Effector CD4-positive, alpha-beta T cell (primary cell): ENCODE measurements at regions not wholly inside any gene's neighbourhood (a gene's known extent, or its start where the extent isn't known, plus 50 kb on each side); places are given as distances from the start of the nearest gene placed in this dataset.
"Not testable (repeated sequence)": the region's sequence is repeated elsewhere in the genome, so short reads cannot be mapped to it uniquely, and the experiment has no call there.

Source experiments
- DNase-seq: peaks from one replicate; pipeline ENCODE4 v3.0.0-alpha.2; 2020

GRCh38 chr12:13552830-13553229, 356.3 kb downstream of the EMP1 start:
- DNase-seq = no peak

- DNase-seq = no peak
Measured at GRCh38 chr12:13547283-13547682, 350.8 kb downstream of the EMP1 start.

- no peak for DNase-seq
Measured at GRCh38 chr12:13546231-13546630, 349.7 kb downstream of the EMP1 start.

- DNase-seq = no peak
Measured at GRCh38 chr12:13539051-13539450, 342.5 kb downstream of the EMP1 start.

- no peak for DNase-seq
Measured at GRCh38 chr12:13538136-13538535, 341.6 kb downstream of the EMP1 start.

- DNase-seq = no peak
Measured at GRCh38 chr12:13537623-13538022, 341.1 kb downstream of the EMP1 start.

- DNase-seq = no peak
Measured at GRCh38 chr12:13536219-13536910, 339.8 kb downstream of the EMP1 start.

GRCh38 chr12:13534645-13535398, 338.3 kb downstream of the EMP1 start:
- no peak for DNase-seq

- no peak for DNase-seq
Measured at GRCh38 chr12:13534242-13534641, 337.7 kb downstream of the EMP1 start.

GRCh38 chr12:13530966-13531365, 334.4 kb downstream of the EMP1 start:
- DNase-seq = no peak

- not testable (repeated sequence) for DNase-seq
Measured at GRCh38 chr12:13526185-13526921, 329.8 kb downstream of the EMP1 start.

- DNase-seq = no peak
Measured at GRCh38 chr12:13523536-13524307, 327.2 kb downstream of the EMP1 start.

- DNase-seq = not testable (repeated sequence)
Measured at GRCh38 chr12:13518034-13518433, 321.5 kb downstream of the EMP1 start.

GRCh38 chr12:13509740-13510139, 313.2 kb downstream of the EMP1 start:
- no peak for DNase-seq

- DNase-seq = no peak
Measured at GRCh38 chr12:13505636-13506035, 309.1 kb downstream of the EMP1 start.

GRCh38 chr12:13505224-13505623, 308.7 kb downstream of the EMP1 start:
- no peak for DNase-seq

- DNase-seq = no peak
Measured at GRCh38 chr12:13504736-13505135, 308.2 kb downstream of the EMP1 start.

- DNase-seq = no peak
Measured at GRCh38 chr12:13504074-13504473, 307.5 kb downstream of the EMP1 start.

- no peak for DNase-seq
Measured at GRCh38 chr12:13503094-13503835, 306.7 kb downstream of the EMP1 start.

- DNase-seq = no peak
Measured at GRCh38 chr12:13499008-13499407, 302.5 kb downstream of the EMP1 start.

- DNase-seq = no peak
Measured at GRCh38 chr12:13496111-13496510, 299.6 kb downstream of the EMP1 start.

- no peak for DNase-seq
Measured at GRCh38 chr12:13489246-13489645, 292.7 kb downstream of the EMP1 start.
